LNCAP (cell line): ENCODE measurements at regions not wholly inside any gene's neighbourhood (a gene's known extent, or its start where the extent isn't known, plus 50 kb on each side); places are given as distances from the start of the nearest gene placed in this dataset.

Source experiments
- TF ChIP-seq, protein P1 (sequence below): fragments of 450-650 bp; IDR thresholded peaks from 2 replicates; pipeline ENCODE4 v1.5.1; 2017; ENCODE audit warnings: mild to moderate bottlenecking

DNA sequence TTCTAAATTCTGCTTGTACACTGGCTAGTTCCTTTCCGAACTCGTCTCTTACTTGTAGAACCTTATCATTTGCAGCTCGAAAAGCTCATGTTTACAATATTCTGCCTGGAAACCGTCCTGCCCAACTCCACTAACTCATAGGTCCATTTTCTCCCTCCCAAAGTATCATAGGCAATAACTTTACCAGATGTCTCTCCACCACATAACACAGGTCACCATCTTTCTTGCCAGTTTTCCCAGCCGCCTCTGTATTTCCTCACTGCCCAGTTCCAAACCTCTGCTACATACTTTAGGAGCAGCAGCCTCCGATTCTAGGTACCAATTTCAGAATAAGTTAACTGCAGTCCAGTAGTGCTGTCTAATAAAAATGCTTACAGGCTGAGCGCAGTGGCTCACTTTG lies 259.5 kb downstream of the GLI2 start:
- TF ChIP-seq, protein P1, sequence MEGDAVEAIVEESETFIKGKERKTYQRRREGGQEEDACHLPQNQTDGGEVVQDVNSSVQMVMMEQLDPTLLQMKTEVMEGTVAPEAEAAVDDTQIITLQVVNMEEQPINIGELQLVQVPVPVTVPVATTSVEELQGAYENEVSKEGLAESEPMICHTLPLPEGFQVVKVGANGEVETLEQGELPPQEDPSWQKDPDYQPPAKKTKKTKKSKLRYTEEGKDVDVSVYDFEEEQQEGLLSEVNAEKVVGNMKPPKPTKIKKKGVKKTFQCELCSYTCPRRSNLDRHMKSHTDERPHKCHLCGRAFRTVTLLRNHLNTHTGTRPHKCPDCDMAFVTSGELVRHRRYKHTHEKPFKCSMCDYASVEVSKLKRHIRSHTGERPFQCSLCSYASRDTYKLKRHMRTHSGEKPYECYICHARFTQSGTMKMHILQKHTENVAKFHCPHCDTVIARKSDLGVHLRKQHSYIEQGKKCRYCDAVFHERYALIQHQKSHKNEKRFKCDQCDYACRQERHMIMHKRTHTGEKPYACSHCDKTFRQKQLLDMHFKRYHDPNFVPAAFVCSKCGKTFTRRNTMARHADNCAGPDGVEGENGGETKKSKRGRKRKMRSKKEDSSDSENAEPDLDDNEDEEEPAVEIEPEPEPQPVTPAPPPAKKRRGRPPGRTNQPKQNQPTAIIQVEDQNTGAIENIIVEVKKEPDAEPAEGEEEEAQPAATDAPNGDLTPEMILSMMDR = no peak

DNA sequence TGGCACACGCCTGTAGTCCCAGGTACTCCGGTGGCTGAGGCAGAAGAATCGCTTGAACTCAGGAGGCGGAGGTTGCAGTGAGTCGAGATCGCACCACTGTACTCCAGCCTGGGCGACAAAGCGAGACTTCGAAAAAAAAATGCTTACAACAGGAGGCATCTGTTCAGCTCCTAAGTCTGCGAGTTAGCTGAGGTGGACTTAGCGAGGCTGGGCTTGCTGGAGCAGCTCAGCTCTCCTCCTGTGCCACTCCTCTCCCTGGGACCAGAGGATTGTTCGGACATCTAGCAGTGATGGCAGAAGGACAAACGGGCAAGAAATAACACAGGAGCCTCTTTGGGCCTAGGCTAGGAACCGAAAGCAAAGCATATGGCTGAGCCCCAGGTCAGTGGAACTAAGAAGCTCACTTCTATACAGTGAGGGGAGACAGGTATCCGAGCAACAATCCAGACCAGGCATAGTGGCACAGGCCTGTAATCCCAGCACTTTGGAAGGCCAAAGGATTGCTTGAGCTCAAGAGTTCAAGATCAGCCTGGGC lies 260.1 kb downstream of the GLI2 start:
- TF ChIP-seq, protein P1 = no peak

DNA sequence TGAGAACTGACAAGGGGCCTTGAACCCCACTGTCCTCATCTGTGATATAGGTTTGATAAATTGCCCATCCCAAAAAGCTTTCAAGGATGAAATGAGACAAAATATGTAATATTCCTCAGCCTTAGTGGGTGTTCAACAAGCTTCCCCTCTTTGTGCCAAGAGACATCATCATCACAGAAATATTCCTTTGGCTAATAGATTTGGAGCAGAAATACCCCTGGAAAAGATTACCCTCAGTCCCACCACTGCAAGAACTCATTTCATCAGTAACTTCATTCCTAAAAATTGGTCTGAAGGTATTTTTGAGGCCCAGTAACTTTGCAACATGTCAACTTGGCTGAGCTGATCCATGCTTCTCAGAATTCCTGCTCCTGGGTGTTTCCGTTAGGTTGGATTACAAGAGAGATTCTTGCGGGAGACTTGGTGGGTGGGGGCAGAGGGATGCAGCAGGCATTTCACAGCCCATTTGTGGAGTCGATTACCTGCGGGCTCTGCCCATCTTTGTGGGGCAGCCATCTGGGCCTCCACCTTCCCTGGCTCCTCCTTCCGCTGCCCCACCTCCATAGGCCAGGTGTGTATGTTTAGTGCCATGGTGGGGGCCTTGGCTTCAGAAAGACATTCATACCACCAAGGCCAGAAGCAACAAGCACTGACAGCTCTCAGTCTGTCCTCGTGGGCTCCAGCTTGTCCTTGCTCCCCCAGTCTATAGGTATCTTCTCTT lies 263.9 kb downstream of the GLI2 start:
- TF ChIP-seq, protein P1 = no peak

DNA sequence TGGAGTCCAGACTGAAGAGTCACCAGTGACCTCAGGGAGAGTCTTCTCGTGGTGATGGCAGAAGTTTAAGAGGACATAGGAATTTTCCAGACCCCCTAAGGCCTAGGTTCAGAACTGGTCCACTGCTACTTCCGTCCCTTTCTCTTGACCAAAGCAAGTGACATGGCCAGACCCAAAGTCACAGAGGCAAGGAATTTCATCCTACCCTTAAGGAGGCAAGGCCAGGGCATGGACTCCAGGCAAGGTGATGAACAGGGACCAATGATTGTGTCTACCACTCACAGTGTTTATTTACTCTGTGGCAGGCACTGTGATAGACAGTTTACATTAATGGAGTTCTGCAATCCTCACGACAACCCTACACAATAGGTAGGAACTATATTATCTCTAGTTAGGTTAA lies 265.1 kb downstream of the GLI2 start:
- TF ChIP-seq, protein P1 = no peak

DNA sequence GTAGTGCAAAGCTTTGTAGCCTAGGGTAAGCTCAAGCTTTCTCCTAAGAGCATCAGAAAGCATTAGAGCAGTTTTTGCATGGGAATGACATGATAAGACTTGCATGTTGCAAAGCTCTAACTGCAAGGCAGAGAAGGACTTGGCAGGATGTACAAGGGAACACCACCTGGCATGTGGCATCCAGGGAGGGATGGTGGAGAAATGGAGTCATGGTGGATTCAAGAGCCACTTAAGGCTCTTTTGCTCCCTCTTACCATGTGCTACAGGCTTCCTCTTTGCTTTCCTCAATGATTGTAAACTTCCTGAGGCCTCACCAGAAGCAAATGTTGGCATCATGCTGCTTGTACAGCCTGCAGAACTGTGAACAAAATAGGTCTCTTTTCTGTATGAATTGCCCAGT lies 266.0 kb downstream of the GLI2 start:
- TF ChIP-seq, protein P1 = no peak

DNA sequence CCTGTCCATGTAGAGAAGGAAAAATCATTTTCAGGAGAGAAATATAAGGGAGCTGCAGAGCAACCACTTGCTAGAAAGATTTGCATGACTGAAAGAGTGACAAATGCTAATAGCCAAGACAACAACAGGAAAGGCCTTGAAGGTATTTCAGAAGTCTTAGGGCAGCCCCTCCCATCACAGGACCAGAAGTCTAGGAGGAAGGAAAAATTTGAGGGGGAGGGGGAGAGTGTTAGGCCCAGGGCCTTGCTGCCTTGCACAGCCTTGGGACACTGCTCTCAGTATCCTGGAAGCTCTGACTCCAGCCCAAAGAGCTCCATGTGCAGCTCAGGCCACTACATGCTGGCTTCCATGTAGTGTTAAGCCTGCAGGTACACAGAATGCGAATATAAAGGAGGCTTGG lies 266.9 kb downstream of the GLI2 start:
- TF ChIP-seq, protein P1 = no peak

DNA sequence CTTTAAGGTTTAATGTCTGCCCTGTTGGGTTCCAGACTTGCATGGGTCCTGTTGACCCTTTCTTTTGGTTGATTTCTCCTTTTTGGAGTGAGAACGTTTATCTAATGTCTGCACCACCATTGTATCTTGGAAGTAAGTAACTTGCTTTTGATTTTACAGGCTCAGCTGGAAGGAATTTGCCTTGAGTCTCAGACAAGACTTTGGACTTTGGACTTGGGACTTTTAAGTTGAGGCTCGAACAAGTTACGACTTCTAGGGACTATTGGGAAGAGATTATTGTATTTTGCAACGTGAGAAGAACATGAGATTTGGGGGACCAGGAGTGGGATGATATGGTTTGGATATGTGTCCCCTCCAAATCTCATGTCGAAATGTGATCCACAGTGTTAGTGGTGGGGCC lies 267.7 kb downstream of the GLI2 start:
- TF ChIP-seq, protein P1 = no peak
